Thoracic aorta (tissue), 2 donors: ENCODE measurements at regions not wholly inside any gene's neighbourhood (a gene's known extent, or its start where the extent isn't known, plus 50 kb on each side); places are given as distances from the start of the nearest gene placed in this dataset.

Source experiments
- ATAC-seq: fragments of 150-250 bp; one replicate; pipeline ENCODE4 v1.8.0; 2017; ENCODE audit warnings: low read depth; ENCODE audit not compliant: insufficient number of reproducible peaks, low FRiP score
- DNase-seq: peaks from one replicate; pipeline ENCODE4 v3.0.0-alpha.2; 2020; ENCODE audit warnings: low spot score
- H3K27ac ChIP-seq, 2 donors: fragments of 200-600 bp; sonication (generic); 1 replicate in 1 of 2; 2 replicates in 1 of 2; pipeline ENCODE4 v1.5.1; 2016; ENCODE audit warnings: mild to moderate bottlenecking in 2 of 2, moderate library complexity in 2 of 2
- H3K27me3 ChIP-seq: fragments of 200-600 bp; sonication (generic); replicated peaks from 2 replicates; pipeline ENCODE4 v1.6.0; 2016; ENCODE audit warnings: mild to moderate bottlenecking; ENCODE audit not compliant: insufficient read depth
- H3K36me3 ChIP-seq: fragments of 200-600 bp; sonication (generic); one replicate; pipeline ENCODE4 v1.5.1; 2016
- H3K4me1 ChIP-seq, 2 donors: fragments of 200-600 bp; sonication (generic); 1 replicate in 1 of 2; 2 replicates in 1 of 2; pipeline versions ENCODE4 v1.5.1 to v1.6.0; 2016; ENCODE audit warnings: low read depth in 2 of 2, mild to moderate bottlenecking in 1 of 2; ENCODE audit not compliant: control insufficient read depth in 1 of 2
- H3K4me3 ChIP-seq: fragments of 200-600 bp; sonication (generic); 2 replicates; pipeline ENCODE4 v1.5.1; 2016; ENCODE audit warnings: mild to moderate bottlenecking
- H3K9me3 ChIP-seq: fragments of 200-600 bp; sonication (generic); 2 replicates; pipeline ENCODE4 v1.5.1; 2016
- CTCF ChIP-seq: fragments of 200-600 bp; sonication (generic); IDR thresholded peaks from one replicate; pipeline ENCODE4 v1.5.1; 2019; ENCODE audit warnings: antibody characterized with exemption

- Histone ChIP-seq H3K4me1 (peaks cover 0 to 13% of the 10 kb centered on the region in 2 donors), H3K9me3 (no peaks in the 10 kb centered on the region), H3K36me3 (no peaks in the 10 kb centered on the region), H3K27ac (no peak overlapping the region), H3K27me3 (no peaks in the 10 kb centered on the region), H3K4me3 (no peak overlapping the region)
- TF ChIP-seq CTCF, result no peak
- no peak for DNase-seq
- no peak for ATAC-seq
These were observed 261.4 kb upstream of the USP24 start for GRCh38 chr1:55476445-55477015.

GRCh38 chr1:55474168-55474786, 259.1 kb upstream of the USP24 start:
- Histone ChIP-seq H3K36me3 (no peaks in the 10 kb centered on the region), H3K27me3 (no peaks in the 10 kb centered on the region), H3K9me3 (no peaks in the 10 kb centered on the region), H3K27ac (no peak overlapping the region), H3K4me1 (peaks cover 0 to 7% of the 10 kb centered on the region in 2 donors), H3K4me3 (no peak overlapping the region)
- ATAC-seq (no peak), DNase-seq (no peak)
- no peak for TF ChIP-seq CTCF

- Histone ChIP-seq H3K36me3 (no peaks in the 10 kb centered on the region), H3K4me3 (no peak overlapping the region), H3K27ac (no peak overlapping the region), H3K27me3 (no peaks in the 10 kb centered on the region), H3K9me3 (no peaks in the 10 kb centered on the region), H3K4me1 (peaks cover 0 to 7% of the 10 kb centered on the region in 2 donors)
- no peak for TF ChIP-seq CTCF
- DNase-seq, result no peak
- ATAC-seq, result no peak
These were observed 258.5 kb upstream of the USP24 start for GRCh38 chr1:55473661-55474060.

GRCh38 chr1:55472784-55473183, 257.6 kb upstream of the USP24 start:
- Histone ChIP-seq H3K4me3 (no peak overlapping the region), H3K4me1 (peaks cover 0 to 7% of the 10 kb centered on the region in 2 donors), H3K27ac (no peak overlapping the region), H3K36me3 (no peaks in the 10 kb centered on the region), H3K27me3 (no peaks in the 10 kb centered on the region), H3K9me3 (no peaks in the 10 kb centered on the region)
- no peak for TF ChIP-seq CTCF
- DNase-seq (no peak), ATAC-seq (no peak)

DNA sequence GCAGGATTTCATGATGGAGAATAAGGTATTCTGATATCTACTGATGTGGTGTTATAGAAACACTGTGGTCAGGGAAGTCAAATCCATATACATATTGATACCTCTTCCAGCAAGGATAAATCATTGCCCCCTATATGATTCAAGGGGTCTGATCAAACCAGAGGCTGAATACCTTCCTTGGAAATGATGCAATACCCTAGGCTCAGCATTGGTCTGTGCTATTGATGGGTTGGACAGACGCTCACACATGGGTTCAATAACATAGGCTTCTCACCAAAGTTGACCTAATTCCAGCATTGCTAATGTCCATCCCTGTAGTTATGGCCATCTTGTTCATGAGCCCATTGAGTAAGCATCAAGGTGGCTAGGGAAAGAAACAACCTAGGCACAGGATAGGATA, 257.0 kb upstream of the USP24 start:
- Histone ChIP-seq H3K9me3 (no peaks in the 10 kb centered on the region), H3K27me3 (no peaks in the 10 kb centered on the region), H3K36me3 (no peaks in the 10 kb centered on the region), H3K4me1 (peaks cover 0 to 7% of the 10 kb centered on the region in 2 donors), H3K27ac (no peak overlapping the region), H3K4me3 (no peak overlapping the region)
- no peak for ATAC-seq
- no peak for DNase-seq
- no peak for TF ChIP-seq CTCF
